GM18502 (cell line): ENCODE measurements at regions not wholly inside any gene's neighbourhood (a gene's known extent, or its start where the extent isn't known, plus 50 kb on each side); places are given as distances from the start of the nearest gene placed in this dataset.
A peak's percentile ranks its signal among the peaks of the same experiment; 100 is the strongest.

Experiments used
- ATAC-seq: cut with Tn5 transposase; IDR thresholded peaks from one replicate; pipeline ENCODE4 v1.9.1; 2021; ENCODE audit warnings: mild to moderate bottlenecking; ENCODE audit not compliant: unreplicated experiment, poor library complexity

DNA sequence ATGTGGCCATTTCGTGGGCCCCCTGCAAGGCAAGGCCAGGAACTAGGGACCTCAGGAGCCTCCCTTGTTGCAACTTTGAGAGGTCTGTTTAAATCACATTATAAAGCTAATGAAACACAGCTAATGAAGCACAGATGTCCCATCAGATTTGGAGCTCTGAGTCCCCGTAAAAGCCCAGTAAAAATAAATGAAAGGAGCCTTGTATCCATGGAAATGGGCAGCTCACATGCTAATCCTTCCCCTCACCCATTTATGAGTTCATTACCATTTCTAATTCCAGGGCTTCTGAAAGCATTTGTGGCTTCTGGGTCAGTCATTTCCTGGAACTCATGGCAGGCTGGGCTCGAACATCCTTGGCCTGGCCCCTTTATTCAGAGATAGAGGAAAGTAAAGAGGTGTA lies 274.8 kb downstream of the SS18 start:
- no peak for ATAC-seq

DNA sequence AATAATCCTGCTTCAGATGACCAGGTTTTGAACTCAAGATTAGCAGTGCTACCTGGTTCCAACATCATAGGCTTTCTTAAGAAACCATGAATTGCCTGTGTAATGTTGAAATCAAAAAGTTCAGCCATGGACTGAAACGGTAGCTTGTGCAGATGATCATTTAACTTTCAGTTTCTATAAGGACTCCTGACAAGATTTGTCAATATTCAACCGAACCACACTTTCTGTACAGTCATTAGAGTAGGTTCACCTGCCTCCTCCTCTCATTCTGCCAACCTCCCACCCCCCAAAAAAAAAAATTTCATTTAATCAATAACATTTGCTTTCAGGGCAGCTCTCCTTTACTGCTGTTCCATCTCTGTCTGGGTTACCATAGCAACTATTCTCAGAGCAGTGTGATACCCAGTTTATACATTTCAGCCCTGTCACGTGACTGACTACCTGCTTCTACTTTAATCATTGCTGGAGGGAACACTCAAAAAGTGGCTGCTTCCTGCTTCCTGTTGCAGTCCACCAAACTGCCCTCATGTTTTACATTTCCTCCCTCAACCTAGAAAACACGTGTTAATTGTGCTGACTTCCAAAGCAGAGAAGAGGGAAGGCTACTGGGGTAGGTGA lies 275.5 kb downstream of the SS18 start:
- peak; percentile 90 for ATAC-seq

DNA sequence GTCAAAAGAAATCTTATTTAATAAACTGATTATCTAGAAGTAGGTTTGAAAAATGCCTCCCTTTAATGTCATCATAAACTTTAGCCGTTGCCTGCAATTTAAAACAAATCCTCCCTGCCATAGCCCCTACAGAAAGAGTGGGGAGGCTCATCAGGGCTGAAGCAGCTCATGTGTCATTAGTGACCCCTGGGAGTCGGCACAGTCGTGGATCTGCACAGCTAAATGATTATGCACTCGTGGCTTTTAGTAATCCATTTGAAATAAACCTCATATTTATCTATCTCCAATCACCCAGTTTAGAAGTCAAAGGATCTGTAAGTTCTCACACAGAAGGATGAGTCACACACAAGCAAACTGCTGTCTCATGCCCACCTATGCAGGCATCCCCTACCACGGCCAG lies 277.3 kb downstream of the SS18 start:
- no peak for ATAC-seq

GRCh38 chr18:25810736-25811135 lies 279.7 kb downstream of the SS18 start:
- no peak for ATAC-seq

GRCh38 chr18:25805939-25806338 lies 284.5 kb downstream of the SS18 start:
- ATAC-seq = no peak

GRCh38 chr18:25805323-25805722 lies 285.1 kb downstream of the SS18 start:
- no peak for ATAC-seq

DNA sequence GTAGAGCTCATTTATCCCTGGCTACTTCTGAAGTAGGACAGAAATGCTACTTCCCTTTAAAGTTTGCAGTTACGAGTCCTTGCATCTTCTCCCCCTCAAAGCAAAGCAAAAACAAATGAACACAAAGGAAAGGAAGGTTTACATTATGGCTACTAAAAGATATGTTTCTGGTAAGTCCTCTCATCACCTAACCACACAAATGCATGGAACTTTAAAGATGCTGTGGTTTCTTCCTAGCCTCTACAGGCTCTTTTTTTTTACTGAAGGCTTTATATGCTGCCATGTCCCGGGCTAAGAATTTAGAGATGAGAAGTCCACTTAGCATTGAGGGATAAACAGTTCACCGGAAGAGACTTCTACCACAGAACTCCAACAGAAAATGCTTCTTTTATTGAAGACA lies 291.2 kb downstream of the SS18 start:
- no peak for ATAC-seq

GRCh38 chr18:25798046-25798445 lies 292.4 kb downstream of the SS18 start:
- ATAC-seq = no peak

DNA sequence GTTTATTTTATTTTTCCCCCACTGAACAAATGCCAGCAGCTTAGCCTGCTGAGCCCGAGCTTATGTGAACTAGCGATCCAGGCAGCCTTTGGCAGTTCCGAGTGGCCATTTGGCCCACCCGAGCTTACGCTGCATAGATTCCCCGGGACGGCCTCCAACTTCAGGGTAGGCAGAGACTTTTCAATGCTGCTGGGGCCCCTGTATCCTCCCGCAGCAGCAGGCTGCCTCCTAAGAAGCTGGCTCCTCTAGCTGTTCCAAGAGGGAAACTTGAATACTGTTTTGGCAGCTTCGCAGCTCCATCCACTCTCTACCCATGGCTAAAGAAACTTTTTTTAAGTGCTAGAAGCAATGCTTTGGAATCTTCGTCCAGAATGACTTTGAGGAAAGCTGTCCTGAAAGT lies 295.2 kb downstream of the SS18 start:
- no peak for ATAC-seq

- ATAC-seq = no peak
Measured at GRCh38 chr18:25787276-25787675, 303.1 kb downstream of the SS18 start.

- no peak for ATAC-seq
Measured at GRCh38 chr18:25786758-25787157, 303.7 kb downstream of the SS18 start.

DNA sequence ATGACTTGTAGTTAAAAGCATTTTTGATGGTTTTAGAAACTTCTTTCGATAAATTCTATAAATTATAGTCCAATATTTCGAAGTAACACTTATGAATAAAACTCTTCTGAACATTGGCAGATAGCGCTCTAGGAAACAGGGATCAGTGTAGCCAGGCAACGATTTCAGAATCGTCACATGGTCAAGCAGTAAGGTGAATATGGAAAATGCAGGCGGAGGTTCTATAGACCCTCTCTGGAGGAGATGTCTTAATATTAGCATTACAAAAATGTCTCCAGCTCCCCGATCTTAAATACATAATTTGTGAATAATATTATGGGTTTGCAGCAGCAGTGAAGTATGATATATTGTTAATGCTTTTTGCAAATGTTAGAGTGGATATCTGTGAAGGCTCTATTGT lies 310.3 kb downstream of the SS18 start:
- ATAC-seq = no peak

DNA sequence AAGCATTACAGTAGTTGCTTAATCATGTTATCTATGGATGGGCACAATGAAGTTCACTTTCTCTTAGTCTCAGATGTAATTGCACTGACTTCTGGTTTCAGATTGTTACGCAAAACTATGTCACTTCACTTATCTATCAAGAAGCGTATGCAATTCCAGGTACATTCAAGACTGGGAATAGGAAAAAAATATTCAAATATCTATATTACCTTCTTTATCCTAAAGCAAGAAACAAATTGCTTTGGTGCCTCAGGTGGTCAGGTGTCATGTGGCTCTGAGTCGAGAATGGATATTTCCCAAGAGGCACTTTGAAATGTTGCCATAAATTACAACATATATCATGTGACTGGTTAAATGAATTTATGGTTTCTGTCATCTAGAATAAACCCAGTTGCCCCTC lies 318.6 kb downstream of the SS18 start:
- ATAC-seq = no peak

DNA sequence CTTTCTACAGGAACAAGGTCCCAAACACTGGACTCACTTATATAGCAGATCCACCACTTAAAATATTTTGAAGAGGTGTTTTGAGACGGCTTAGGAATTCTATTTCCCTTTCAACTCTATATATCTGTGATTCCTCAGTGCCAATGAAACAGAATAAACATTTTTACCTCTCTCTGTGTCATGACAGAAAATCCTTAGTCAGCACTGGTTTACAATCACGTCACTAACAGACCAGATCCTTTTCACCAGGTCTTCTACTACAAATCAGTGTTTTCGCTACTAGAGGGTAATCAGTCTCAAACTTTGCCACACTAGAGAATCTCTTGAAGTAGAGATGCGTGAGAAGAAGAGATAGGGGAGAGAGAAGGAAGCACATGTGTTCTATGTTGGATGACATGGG lies 325.6 kb downstream of the SS18 start:
- no peak for ATAC-seq

DNA sequence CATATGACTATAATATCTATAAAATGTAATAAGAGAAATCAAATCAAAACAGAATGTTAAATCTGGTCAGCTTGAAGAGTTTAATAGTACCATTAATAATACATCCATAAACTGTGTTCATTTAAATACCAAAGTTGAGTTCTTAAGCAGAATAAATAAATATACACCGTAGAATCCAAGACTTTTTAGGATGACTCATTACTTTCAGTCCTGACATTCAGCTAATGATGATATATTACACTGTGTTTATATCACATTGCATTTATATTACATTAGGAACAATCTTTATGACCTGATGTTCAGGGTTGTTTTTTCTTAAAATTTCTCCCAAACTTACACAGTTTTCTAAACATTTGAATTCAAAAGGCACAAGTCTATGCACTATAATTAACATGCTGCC lies 331.3 kb downstream of the SS18 start:
- no peak for ATAC-seq

GRCh38 chr18:25743646-25744151 lies 346.7 kb downstream of the SS18 start:
- no peak for ATAC-seq

GRCh38 chr18:25739376-25739775 lies 351.0 kb downstream of the SS18 start:
- no peak for ATAC-seq

- ATAC-seq = no peak
Measured at GRCh38 chr18:25737710-25738311, 352.6 kb downstream of the SS18 start.

GRCh38 chr18:25736516-25736915 lies 353.9 kb downstream of the SS18 start:
- no peak for ATAC-seq

DNA sequence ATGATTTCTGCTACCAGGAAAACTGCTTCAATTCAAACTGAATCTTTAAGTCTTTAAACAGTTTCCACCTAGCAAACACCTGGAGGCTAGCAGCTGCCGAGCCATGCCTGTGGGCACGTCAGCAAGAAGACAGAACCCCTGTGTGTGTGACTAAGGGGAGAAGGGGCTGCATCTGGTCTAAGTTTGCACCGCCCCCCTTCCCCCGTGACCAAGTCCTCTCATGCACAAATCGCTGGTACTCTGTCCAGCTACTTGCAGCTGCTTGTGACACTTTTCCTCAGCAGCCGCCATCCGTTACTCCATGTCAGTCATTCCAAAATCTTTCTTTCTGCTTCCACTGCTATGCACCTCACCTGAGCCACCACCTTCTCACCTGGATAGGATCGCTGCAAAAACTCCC lies 355.0 kb downstream of the SS18 start:
- no peak for ATAC-seq

DNA sequence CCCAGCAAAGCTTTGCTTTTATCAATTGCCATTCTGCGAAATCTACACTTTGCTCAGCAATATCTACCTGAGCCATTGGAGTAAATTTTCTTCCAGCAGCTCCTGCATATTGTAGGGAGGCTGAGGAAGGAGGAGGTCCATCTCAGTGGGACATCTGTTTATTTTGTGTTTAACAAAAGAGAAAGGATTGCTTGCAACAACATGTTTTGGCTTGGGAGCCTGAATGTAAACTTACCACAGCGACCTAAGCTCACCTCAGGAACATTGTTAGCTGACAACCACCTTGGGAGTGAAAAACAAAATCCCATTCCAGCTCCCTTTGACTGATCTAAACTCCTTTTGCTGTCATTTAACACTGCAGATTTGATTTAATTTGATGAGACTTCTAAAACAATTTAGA lies 356.1 kb downstream of the SS18 start:
- ATAC-seq = no peak

DNA sequence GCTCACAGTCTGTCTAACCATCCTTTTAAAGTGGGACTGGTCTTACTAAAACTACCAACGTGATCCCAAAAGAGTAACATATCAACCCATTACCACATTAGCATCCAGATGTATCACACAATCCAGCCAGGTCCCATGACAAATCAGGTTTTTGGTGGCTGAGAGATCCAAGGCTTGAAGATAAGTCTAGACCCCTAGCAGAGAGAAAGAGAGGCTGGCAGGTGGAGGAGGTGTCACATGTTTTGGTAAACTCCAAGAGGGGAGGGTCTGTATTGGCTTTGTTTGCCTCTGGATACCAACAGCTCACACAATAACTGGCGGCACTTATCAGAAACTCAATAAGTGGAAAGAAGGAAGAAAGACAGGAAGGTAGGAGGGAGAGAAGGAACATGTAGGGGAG lies 357.6 kb downstream of the SS18 start:
- ATAC-seq = no peak
